HepG2 (cell line): ENCODE measurements at regions not wholly inside any gene's neighbourhood (a gene's known extent, or its start where the extent isn't known, plus 50 kb on each side); places are given as distances from the start of the nearest gene placed in this dataset.

ENCODE experiments used
- ATAC-seq: fragments of 200-7000 bp; cut with Tn5 transposase; 3 replicates; pipeline ENCODE4 v1.9.1; 2020; ENCODE audit warnings: mild to moderate bottlenecking, moderate library complexity
- BruUV-seq: library from RNA; stranded (reverse); fragments of 400-500 nt; replicated peaks from 2 replicates; lab custom pipeline; 2021; lab: Mats Ljungman, UMichigan
- CTCF ChIA-PET: fragments of 300-600 bp; formaldehyde crosslinking; extraction: SDS; loops from one replicate; lab custom pipeline; 2021; ENCODE audit warnings: low total read pairs, inconsistent platforms, low intra/inter-chr PET ratio; lab: Yijun Ruan, JAX
- POLR2A ChIA-PET: fragments of 350-600 bp; sonication (Branson Sonifier 250); formaldehyde crosslinking; loops from one replicate; lab custom pipeline; 2020; ENCODE audit warnings: antibody characterized with exemption, inconsistent platforms; lab: Yijun Ruan, JAX
- DNase-seq: peaks from one replicate; pipeline ENCODE4 v3.0.0-alpha.2; 2015; ENCODE audit warnings: low spot score
- FAIRE-seq: peaks from 3 replicates; lab custom pipeline; 2011; peaks lifted over from hg19 to GRCh38; lab: Jason Lieb, UNC
- H2AFZ ChIP-seq: one replicate; pipeline ENCODE4 v1.6.1; 2011; ENCODE audit warnings: low read length, inconsistent platforms
- H3K27ac ChIP-seq: fragments of 300-600 bp; 3 replicates; pipeline ENCODE4 v1.8.0; 2011; ENCODE audit warnings: mixed run types, mild to moderate bottlenecking, mixed read lengths, low read length, inconsistent platforms; ENCODE audit not compliant: insufficient read depth; ENCODE audit errors: extremely low read length
- H3K27me3 ChIP-seq, 2 experiments: fragments of 200-600 bp in 1 of 2; 2 replicates in 1 of 2; 3 replicates in 1 of 2; pipeline versions ENCODE4 v1.6.0 to v1.8.0; 2011; ENCODE audit warnings: low read length in 2 of 2, mild to moderate bottlenecking in 2 of 2, moderate library complexity in 2 of 2, inconsistent platforms in 1 of 2; ENCODE audit not compliant: insufficient read depth in 2 of 2, control insufficient read depth in 1 of 2
- H3K36me3 ChIP-seq, 2 experiments: fragments of 200-600 bp in 1 of 2; replicated peaks in 1 of 2; 2 replicates in 1 of 2; 3 replicates in 1 of 2; pipeline versions ENCODE4 v1.5.1 to v1.8.0; 2011; ENCODE audit warnings: low read length in 2 of 2, inconsistent platforms in 1 of 2; ENCODE audit not compliant: insufficient read depth in 2 of 2, control insufficient read depth in 1 of 2
- H3K4me1 ChIP-seq: 2 replicates; pipeline ENCODE4 v1.5.1; 2012; ENCODE audit warnings: low read length, inconsistent platforms; ENCODE audit not compliant: insufficient read depth
- H3K4me2 ChIP-seq: 2 replicates; pipeline ENCODE4 v1.6.0; 2011; ENCODE audit warnings: low read depth, low read length, inconsistent platforms
- H3K4me3 ChIP-seq, 3 experiments: fragments of 200-600 bp in 1 of 3; sonication (generic), shearing (Covaris generic) in 1 of 3; replicated peaks in 1 of 3; 2 replicates each; pipeline ENCODE4 v1.5.1; 2011 to 2016; ENCODE audit warnings: low read length in 3 of 3, inconsistent platforms in 2 of 3, low read depth in 2 of 3, mild to moderate bottlenecking in 2 of 3, control low read depth in 1 of 3, mixed read lengths in 1 of 3; ENCODE audit not compliant: insufficient read depth in 1 of 3
- H3K79me2 ChIP-seq: one replicate; pipeline ENCODE4 v1.6.1; 2011; ENCODE audit warnings: low read length, inconsistent platforms; ENCODE audit not compliant: insufficient read depth
- H3K9ac ChIP-seq: 2 replicates; pipeline ENCODE4 v1.6.0; 2011; ENCODE audit warnings: mild to moderate bottlenecking, low read depth, low read length, inconsistent platforms; ENCODE audit not compliant: insufficient read depth
- H3K9me3 ChIP-seq: 2 replicates; pipeline ENCODE4 v1.5.1; 2012; ENCODE audit warnings: mild to moderate bottlenecking, low read length
- H4K20me1 ChIP-seq: 2 replicates; pipeline ENCODE4 v1.6.0; 2011; ENCODE audit warnings: inconsistent platforms, mild to moderate bottlenecking, low read length, moderate library complexity; ENCODE audit not compliant: insufficient read depth
- AKAP8 ChIP-seq: sonication (generic); formaldehyde crosslinking; IDR thresholded peaks from 2 replicates; pipeline ENCODE4 v1.5.1; 2020; ENCODE audit warnings: mild to moderate bottlenecking, missing genetic modification reagents
- BORCS8-MEF2B ChIP-seq: sonication (generic); formaldehyde crosslinking; IDR thresholded peaks from 2 replicates; pipeline ENCODE4 v1.8.0; 2022; ENCODE audit warnings: mild to moderate bottlenecking, missing genetic modification reagents
- MBNL3 ChIP-seq: fragments of 250-450 bp; sonication (Bioruptor Pico); conservative IDR thresholded peaks from 2 replicates; pipeline ENCODE4 v1.8.0; 2022; ENCODE audit warnings: mild to moderate bottlenecking, inconsistent platforms
- NFKBIZ ChIP-seq: IDR thresholded peaks from 2 replicates; pipeline ENCODE4 v1.6.1; 2018; ENCODE audit warnings: missing genetic modification reagents, missing compliant biosample characterization
- NFRKB ChIP-seq: fragments of 450-650 bp; IDR thresholded peaks from 2 replicates; pipeline ENCODE4 v1.6.1; 2017
- PAWR ChIP-seq: sonication (generic); formaldehyde crosslinking; IDR thresholded peaks from 2 replicates; pipeline ENCODE4 v1.4.0; 2020; ENCODE audit warnings: missing genetic modification reagents, mild to moderate bottlenecking, borderline replicate concordance
- PAXIP1 ChIP-seq: sonication (generic); formaldehyde crosslinking; conservative IDR thresholded peaks from 2 replicates; pipeline ENCODE4 v1.4.0; 2020; ENCODE audit warnings: mild to moderate bottlenecking, missing genetic modification reagents, moderate library complexity
- PHF20 ChIP-seq: sonication (generic); formaldehyde crosslinking; IDR thresholded peaks from 2 replicates; pipeline ENCODE4 v1.5.0; 2020; ENCODE audit warnings: mild to moderate bottlenecking, missing genetic modification reagents
- TCF12 ChIP-seq, 2 experiments: fragments of 450-650 bp in 1 of 2; sonication (generic) in 1 of 2; formaldehyde crosslinking in 1 of 2; IDR thresholded peaks; 2 replicates each; pipeline versions ENCODE4 v1.6.1 to v1.8.0; 2017 to 2022; ENCODE audit warnings: antibody characterized with exemption in 1 of 2, mild to moderate bottlenecking in 1 of 2, missing genetic modification reagents in 1 of 2, moderate library complexity in 1 of 2
- TRIM24 ChIP-seq: sonication (generic); formaldehyde crosslinking; IDR thresholded peaks from 2 replicates; pipeline ENCODE4 v1.8.0; 2022; ENCODE audit warnings: mild to moderate bottlenecking, missing genetic modification reagents
- U2AF2 ChIP-seq: fragments of 200-400 bp; formaldehyde crosslinking; IDR thresholded peaks from 2 replicates; pipeline ENCODE4 v1.6.1; 2017; ENCODE audit warnings: low read depth, mild to moderate bottlenecking, low read length
- ZBTB21 ChIP-seq: sonication (generic); formaldehyde crosslinking; IDR thresholded peaks from 2 replicates; pipeline ENCODE4 v1.4.0; 2020; ENCODE audit warnings: missing genetic modification reagents
- ZBTB43 ChIP-seq: sonication (generic); formaldehyde crosslinking; conservative IDR thresholded peaks from 2 replicates; pipeline ENCODE4 v1.4.0; 2020; ENCODE audit warnings: missing genetic modification reagents
- ZNF44 ChIP-seq: sonication (generic); formaldehyde crosslinking; IDR thresholded peaks from 2 replicates; pipeline ENCODE4 v1.5.1; 2020; ENCODE audit warnings: mild to moderate bottlenecking, missing genetic modification reagents
- ZNF501 ChIP-seq: sonication (generic); formaldehyde crosslinking; IDR thresholded peaks from 2 replicates; pipeline ENCODE4 v1.5.1; 2020; ENCODE audit warnings: mild to moderate bottlenecking, moderate library complexity, missing genetic modification reagents
- ZNF547 ChIP-seq: sonication (generic); formaldehyde crosslinking; IDR thresholded peaks from 2 replicates; pipeline ENCODE4 v1.5.1; 2020; ENCODE audit warnings: mild to moderate bottlenecking, missing genetic modification reagents
- ZNF614 ChIP-seq: IDR thresholded peaks from 2 replicates; pipeline ENCODE4 v1.6.1; 2018; ENCODE audit warnings: missing biosample characterization, missing genetic modification reagents, inconsistent platforms, borderline replicate concordance
- ZNF878 ChIP-seq: sonication (generic); formaldehyde crosslinking; IDR thresholded peaks from 2 replicates; pipeline ENCODE4 v1.8.1; 2023; ENCODE audit warnings: mild to moderate bottlenecking, missing genetic modification reagents, moderate library complexity
- ZSCAN30 ChIP-seq: sonication (generic); formaldehyde crosslinking; IDR thresholded peaks from 2 replicates; pipeline ENCODE4 v1.5.0; 2020; ENCODE audit warnings: mild to moderate bottlenecking, missing genetic modification reagents
- WGBS: methylation state at CpG from one replicate; pipeline ENCODE4 v1.1.6; 2017; ENCODE audit warnings: low lambda C conversion rate; 5-methylcytosine and 5-hydroxymethylcytosine counted together
- in situ Hi-C: cut with HindIII; loops from 2 replicates; pipeline ENCODE4 v1.10.0; 2017; ENCODE audit warnings: low pct_unique_long_range_greater_than_20kb; ENCODE audit not compliant: extremely low pct_ligation_motif_present
- intact Hi-C: fragments of 100-400 bp; cut with micrococcal nuclease; formaldehyde crosslinking; loops from one replicate; pipeline ENCODE4 v1.10.0; 2022; ENCODE audit not compliant: unreplicated experiment

- H3K4me1 ChIP-seq, result 0 out of 2 replicates have a peak, but pooled peaks cover 5% of the 10 kb centered on the region
- FAIRE-seq (no peak), DNase-seq (no peak), ATAC-seq (no peak)
- in situ Hi-C loops, result no loop called here
- no peak overlapping the region for H3K27ac ChIP-seq
- 3% methylated on average over 28 of the region's 28 CpGs for WGBS
- no peaks in the 10 kb centered on the region for H3K79me2 ChIP-seq
- ChIA-PET CTCF (no interaction called here), POLR2A (no interaction called here)
- no peak overlapping the region for H3K4me2 ChIP-seq
- H3K9me3 ChIP-seq, result no peaks in the 10 kb centered on the region
- H3K9ac ChIP-seq, result no peak overlapping the region
- H2AFZ ChIP-seq, result no peak overlapping the region
- H3K27me3 ChIP-seq, result peaks cover 3 to 43% of the 10 kb centered on the region in 2 experiments; a peak in 4 of 5 replicates
- no peak for TF ChIP-seq ZBTB21 (CRISPR knock-in tag)
- TF ChIP-seq NFKBIZ (CRISPR knock-in tag), result no peak
- TF ChIP-seq ZNF878 (CRISPR knock-in tag), result no peak
- no peak for TF ChIP-seq ZNF614
- no peak for TF ChIP-seq ZNF547 (CRISPR knock-in tag)
- TF ChIP-seq U2AF2, result no peak
- no peak for TF ChIP-seq TRIM24
- TF ChIP-seq ZSCAN30, result no peak
- no peak for TF ChIP-seq AKAP8 (CRISPR knock-in tag)
- no peak for TF ChIP-seq MBNL3 (CRISPR knock-in tag)
- no peak for TF ChIP-seq NFRKB
- TF ChIP-seq ZNF44 (CRISPR knock-in tag), result no peak
- no peak for TF ChIP-seq ZNF501 (CRISPR knock-in tag)
- no peak for TF ChIP-seq PAWR (CRISPR knock-in tag)
- TF ChIP-seq ZBTB43 (CRISPR knock-in tag), result no peak
- TF ChIP-seq PHF20 (CRISPR knock-in tag), result no peak
- TF ChIP-seq PAXIP1 (CRISPR knock-in tag), result no peak
- no peak for TF ChIP-seq BORCS8-MEF2B (CRISPR knock-in tag)
- TF ChIP-seq TCF12 (IDR thresholded peaks at IDR 0.05), result no peak
- TF ChIP-seq TCF12 (CRISPR knock-in tag; IDR thresholded peaks at IDR 0.05), result no peak
- H3K36me3 ChIP-seq, result no peaks in the 10 kb centered on the region
- no peak overlapping the region for H3K4me3 ChIP-seq
- no TSS peak for BruUV-seq
- H4K20me1 ChIP-seq, result 0 out of 2 replicates have a peak, but pooled peaks cover 2% of the 10 kb centered on the region
- intact Hi-C loops, result no loop called here
Measured at GRCh38 chr6:170157567-170158218, 133.2 kb downstream of the DLL1 start.
